HG02763 (cell line): ENCODE measurements at regions not wholly inside any gene's neighbourhood (a gene's known extent, or its start where the extent isn't known, plus 50 kb on each side); places are given as distances from the start of the nearest gene placed in this dataset.

ENCODE experiments used
- ATAC-seq: cut with Tn5 transposase; IDR thresholded peaks from one replicate; pipeline ENCODE4 v1.9.1; 2021; ENCODE audit warnings: mild to moderate bottlenecking, moderate library complexity; ENCODE audit not compliant: unreplicated experiment

DNA sequence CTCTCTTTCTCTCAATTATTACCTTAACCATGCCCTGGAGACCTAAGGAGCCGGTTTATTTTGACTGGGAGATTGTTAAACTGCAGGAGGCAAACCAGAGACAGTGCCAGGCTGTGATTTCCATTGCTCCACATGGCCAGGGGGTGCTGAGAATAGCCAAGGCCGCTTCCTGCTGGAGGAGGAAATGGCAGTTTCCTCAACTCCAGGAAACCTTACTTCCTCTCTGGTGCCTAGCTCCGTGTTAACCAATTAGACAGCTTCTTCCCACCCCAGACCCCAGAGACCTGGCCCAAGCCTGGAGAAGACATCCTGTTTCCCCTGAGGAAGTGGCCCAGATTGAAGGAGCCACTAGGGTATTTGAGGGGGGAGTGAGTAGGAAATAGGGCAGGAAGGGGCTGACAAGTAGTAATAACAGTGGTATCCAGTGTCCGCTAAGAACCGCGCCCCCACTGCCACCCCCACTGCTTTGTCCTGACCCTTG, 161.2 kb downstream of the PLPP3 start:
- ATAC-seq, result no peak

DNA sequence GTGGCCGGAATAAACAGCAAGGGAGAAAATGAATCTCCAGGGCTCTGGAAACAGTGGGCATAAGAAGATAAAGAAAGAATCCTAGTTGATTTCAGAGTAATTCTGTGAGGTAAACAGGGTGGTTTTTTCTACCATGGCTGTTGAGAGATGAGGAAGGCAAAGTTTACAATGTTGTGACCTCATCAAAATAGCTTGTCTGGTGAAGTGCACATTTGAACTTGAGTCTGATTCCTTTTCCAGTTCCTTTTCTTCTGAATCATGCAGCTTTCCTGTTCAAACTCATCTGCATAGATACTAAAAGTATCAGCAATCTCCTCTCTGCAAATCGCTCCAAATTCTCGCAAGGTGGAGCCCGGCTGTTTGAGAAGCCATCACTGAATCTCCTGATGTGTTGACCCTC, 161.7 kb downstream of the PLPP3 start:
- no peak for ATAC-seq

DNA sequence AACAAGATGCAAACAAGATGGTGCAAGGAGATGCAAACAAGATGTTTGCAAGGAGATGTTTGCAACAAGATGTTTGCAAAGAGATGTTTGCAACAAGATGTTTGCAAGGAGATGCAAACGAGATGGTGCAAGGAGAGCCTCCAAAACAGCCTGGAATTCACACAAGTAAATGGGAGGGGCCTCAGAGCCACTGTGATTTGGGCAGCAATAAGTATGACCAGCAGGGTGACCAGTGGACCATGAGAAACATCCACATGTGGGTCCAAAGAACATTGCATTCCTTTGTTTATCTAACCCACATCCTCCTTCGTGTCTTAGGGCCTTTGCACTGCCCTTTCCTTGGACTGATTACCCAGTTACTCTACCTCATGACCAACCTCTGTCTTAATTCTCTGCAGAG, 162.9 kb downstream of the PLPP3 start:
- no peak for ATAC-seq

DNA sequence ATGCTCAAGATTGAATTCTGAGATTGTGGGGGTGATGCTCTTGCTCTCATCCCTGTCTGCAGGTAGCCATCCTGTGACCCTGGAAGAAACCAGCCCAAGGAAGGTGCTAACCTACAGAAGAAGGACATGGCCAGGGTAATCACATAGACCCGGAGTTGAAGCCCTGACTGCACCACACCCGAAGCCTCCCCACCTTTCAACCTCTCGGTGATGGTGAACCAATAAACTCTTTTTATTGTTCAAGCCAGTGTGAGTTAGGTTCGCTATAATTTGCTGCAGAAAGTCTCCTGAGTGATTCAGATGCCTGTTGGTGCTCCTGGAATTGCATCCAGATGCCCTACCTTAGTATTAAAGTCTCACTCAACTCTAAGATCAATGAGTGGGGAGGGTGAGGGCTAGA, 163.6 kb downstream of the PLPP3 start:
- ATAC-seq, result no peak

DNA sequence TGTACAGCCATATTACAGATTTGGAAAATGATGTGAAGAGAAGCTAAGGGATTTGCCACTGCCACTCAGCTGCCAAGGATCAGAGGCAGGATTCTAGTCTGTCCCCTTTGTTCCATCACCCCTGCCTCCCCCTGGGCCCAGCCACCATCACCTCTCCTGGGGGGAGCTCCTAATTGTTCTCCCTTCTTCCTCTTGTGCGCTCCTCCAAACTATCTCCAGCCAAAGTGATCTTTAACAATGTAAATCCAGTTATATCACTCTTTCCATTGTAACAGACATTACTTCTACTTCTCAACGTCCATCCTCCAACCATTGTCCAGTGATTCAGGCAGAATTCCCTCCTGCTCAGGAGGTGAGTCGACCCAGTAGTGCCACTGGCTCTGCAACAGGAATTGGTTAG, 164.1 kb downstream of the PLPP3 start:
- ATAC-seq, result no peak

DNA sequence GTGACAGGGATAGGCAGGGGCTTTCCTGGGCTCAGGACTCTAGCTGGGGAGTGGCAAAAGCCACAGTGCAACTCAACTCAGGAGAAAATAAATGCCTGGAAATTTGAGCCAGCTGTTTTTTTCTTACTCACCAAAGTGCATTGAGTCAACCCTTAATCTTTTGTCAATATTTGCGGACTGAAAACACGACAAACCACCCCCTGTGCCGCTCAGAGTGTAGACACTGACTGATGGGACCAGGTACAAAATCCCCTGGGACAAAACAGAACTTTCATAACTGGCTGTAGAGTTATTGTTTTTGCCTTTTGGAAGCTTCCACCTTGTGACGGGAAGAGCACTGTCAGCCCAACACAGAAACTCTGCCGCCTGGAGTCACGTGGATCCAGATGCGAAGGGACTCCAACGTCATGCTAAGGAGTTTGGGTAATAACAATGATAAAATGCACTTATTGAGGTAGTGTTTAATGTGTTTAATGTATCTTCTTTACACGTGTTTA, 164.6 kb downstream of the PLPP3 start:
- no peak for ATAC-seq

DNA sequence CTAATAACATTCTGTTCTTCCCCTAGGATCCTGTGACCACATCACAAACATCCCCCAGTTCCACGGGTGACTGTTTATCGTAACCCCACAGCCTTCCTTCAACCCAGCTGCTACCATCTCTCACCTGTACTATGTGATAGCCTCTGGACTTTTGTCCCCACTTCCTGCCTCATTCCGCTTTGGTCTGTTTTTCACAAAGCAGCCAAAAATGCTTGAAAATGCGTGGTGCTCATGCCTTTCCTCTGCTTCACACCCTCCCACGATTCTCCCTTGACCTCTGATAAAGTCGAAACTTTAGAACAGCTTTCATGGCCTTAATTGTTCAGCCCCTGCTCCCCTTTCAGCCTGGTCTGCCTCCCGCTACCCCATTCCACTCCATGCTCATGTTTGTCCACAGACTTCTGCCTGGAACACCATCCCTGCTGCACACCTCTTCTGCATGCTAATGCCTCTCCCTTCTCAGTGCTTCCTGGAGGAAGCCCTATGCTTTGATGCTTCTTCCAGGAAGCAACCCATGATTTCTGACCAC, 165.6 kb downstream of the PLPP3 start:
- no peak for ATAC-seq

DNA sequence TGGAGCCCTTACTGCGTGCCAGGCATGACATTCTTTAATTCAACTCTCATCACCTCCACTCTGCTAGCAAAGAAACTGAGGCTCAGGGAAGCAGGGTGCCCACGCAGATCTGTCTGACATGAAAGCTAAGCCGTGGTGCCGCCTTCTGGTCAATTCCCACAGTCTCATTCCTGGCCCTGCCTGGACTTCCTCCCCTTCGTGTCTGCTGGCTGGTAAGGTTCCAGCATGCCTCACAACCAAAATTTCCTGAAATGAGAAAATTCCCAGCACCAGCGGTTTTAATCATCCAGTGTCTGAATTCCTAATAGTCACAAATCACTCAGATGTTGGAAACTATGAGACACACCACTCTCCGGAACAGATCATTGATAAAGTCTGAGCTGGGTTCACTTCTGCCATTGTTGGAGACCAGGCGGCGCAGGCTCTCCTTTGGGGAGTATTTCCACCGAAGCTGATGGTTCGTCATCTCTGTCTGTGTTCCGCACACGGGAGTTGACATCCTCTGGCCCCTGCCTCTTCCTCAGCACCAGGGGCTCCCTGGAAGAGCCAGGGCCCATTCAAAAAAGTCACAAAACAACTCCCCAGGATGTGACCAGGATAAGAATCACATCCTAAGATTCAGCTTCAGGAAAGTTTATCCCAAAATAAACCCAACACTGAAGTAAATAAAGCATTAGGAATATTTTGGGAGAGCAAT, 167.7 kb downstream of the PLPP3 start:
- no peak for ATAC-seq

DNA sequence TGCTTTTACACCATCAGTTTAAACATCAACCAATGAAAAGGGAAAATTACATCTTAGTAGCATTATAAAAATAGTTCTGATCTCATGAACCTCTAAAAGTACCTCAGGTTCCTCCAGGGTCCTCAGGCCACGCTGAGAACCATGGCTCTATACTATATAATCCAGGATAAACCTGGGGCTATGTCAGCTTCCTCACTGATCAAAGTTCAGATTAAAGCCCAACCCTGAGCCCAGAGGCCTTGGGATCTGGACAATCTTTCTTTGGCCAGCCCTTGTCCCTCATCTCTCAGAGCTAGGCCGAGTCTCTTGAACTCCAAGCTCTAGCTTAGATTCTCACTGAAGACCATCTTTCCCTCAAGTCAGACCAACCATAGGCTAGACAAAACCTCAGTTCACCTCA, 168.3 kb downstream of the PLPP3 start:
- no peak for ATAC-seq

DNA sequence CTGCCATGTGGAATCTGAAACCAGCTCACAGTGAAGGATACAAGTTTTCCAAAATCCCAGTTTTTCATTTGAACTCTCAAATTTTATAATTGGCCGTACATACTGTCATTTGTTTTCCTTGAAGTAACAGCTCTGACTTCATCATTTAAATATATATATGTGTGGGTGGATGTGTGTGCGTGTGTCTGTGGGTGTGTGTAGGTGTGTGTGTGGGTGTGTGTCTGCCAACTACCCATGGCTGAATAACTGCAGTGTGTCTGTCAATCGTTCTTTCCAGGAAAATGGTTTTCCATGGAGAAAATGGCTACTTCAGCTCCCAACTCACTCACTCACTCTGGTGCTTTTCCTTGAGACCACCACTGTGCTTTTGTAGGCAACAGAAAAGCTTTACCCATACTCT, 169.0 kb downstream of the PLPP3 start:
- no peak for ATAC-seq

DNA sequence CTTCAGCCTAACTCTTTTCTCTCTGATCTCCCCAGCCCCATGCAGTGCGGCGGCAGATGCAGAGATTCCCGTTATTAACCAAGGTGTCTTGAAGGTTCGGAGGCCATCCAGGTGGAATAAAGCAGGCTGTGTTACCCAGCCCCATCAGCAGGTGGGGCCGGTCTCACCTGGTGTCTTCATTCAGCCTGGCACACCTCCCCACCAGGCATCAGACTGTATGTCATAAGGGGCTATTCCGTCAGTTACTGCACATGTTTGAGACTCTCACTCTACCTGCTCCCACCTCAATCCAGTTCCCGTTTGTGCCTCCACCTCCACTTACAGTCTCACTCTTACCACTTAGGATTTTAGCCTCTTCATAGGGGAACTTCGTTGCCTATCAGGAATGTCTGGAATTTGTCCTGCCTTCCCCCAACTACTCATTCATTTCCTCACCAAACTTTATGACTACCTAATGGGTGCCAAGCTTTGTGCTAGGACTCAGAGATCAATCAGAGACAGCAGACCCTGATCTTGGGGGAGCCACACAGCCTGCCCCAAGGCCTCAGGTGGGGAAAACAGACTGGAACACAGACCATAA, 170.2 kb downstream of the PLPP3 start:
- no peak for ATAC-seq

DNA sequence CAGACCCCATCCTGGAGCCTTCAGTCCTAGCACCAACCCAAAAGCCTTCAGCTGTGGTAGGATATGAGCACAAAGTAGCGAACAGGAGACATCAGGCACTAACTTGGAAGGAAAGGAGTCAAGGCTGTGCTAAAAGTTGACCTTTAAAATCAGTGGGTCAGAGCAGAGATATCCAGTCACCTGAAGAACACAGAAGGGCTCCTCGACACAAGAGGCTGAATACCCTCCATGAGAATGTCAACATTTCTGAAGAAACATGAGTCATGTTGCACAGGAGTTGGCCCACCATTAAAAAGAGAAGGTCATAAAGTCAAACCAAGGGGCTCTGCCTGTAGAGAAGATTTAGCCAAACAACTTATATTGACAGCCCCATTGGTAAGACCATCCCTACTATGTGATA, 172.5 kb downstream of the PLPP3 start:
- ATAC-seq, result no peak

DNA sequence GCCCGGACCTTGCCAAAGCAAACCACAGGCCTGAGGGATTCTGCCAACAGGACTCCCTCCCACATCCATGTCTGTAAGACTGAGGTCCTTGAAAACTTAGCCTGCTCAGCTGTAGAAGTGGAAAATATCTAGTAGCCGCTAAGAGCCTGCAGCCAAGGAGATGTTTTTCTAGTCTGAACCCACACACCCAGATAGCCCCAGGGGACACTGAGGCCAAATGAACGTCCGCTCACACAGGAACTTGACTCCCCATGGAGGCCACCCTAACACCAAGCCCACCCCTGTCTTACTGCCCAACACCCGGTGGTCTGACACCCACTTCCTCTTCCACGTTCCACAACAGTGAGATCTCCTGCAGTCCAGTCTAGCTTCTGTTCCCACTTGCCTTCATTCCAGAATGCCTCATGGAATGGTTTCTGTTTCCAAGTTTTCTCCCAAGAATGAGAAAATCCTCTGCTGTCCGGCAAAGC, 174.8 kb downstream of the PLPP3 start:
- no peak for ATAC-seq

DNA sequence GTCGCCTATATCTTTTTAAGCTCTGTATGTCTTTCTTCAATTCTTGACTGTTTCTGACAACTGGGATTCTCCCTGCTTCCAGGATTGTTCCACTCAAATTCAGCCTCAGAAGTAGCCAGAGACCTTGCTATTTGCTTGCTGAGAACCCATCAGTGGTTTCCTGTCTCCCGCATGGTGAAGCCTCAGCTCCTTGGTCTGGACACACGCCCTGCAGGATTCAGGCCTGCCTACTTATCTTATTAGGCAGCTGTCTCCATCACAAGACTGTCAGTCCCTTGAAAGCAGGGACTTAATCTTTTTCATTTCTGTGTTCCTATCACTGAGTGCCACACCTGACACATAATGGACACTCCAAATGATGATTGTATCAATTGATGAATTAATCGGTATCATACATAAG, 175.3 kb downstream of the PLPP3 start:
- ATAC-seq, result no peak

DNA sequence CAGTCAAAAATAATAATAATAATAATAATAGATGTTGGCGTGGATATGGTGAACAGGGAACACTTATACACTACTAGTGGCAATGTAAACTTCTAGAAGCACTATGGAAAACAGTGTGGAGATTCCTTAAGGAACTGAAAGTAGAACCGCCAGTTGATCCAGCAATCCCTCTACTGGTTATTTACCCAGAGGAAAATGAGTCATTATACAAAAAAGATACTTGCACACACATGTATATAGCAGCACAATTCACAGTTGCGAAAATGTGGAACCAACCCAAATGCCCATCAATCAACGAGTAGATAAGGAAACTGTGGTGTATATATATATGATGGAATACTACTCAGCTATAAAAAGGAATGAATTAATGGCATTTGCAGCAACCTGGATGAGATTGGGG, 176.0 kb downstream of the PLPP3 start:
- no peak for ATAC-seq

DNA sequence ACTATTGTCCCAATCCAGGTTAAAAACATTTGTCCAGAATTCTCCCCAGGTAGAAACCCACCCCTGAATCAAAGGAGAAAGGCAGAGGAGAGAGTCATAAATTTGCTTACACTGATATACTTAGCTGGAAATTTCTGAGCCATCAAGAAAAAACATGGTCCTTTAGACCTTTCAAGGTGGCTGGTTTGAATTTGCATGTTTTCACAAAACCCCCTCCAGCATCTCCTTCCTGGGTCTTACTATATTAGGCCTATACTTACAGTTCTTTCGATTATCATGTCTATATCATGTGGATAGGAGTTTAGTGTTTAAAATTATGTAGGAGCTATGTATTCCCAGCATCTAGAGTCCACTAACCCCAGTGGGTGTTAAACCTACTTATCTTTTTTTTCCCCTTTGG, 178.2 kb downstream of the PLPP3 start:
- ATAC-seq, result no peak

DNA sequence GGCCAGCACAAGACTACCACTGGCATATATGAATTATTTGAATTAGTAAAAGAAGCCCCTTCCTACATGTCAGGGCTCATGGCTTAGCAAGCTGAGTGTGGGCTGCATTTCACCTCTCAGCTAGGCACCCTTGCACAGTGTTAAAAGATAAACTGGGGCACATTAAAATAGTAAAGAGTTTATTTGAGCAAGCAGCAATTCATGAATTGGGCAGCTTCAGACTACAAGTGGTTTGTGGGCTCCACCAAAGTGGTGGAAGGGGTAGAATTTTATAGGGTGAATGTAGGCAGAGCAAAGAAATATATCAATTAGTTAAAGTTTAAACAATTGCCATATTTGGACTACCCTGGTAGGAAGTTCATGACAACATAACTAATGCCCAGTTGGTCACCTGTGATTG, 178.8 kb downstream of the PLPP3 start:
- ATAC-seq, result no peak

DNA sequence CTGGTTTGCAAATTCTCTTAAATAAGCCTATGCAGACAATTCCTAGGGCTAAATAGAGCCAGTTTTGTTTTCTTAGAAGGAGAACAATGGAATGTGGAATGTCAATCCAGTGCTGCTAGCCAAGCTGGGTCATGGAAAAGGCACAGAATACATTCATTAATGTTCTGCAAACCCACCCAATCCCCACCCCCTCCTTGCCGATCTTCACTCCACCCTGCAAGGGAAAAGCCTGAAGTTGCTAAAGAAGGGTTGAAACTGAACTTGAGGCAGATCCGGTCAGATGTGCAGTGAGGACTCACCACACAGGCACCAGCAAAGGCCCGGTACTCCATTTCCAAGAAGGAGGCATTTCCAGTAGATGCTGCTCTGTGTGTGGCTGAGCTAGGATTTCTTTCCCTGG, 179.6 kb downstream of the PLPP3 start:
- ATAC-seq, result no peak

DNA sequence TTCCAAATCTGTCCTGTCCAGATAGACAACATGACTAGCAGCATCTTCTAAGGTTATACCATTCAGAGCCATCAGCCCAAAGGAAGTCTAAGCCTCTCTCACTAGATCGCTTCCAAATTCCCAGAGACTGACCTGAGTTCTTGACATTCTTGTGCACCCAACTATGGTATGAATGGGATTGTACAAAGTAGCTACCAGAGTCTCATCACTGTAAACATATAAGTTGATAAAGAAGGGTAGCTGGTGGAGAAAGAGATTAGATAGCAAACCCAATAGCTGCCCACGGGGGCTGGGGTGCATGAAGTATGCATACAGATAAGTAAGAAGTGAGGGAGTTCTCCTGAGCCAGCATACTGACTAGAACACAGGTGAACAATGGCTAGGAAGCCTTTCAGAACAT, 180.0 kb downstream of the PLPP3 start:
- no peak for ATAC-seq

DNA sequence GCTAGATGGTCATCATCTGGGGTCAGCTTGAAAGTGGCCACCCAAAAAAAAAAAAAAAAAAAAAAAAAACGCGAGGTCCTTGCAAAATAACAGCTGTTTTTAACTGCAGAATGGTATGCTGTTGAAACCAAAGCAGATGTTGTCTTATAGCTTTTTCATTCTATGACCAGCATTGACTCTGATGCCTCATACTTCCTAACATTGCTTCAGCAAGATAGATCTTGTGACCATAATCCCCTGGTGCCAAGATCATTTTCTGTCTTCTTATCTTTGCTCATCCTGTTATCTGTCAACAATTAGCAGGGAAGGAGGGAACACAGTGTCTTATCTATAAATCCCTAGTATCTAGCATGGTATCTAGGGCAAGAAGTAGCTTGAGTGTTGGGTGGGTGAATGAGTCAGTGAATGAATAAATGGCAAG, 181.5 kb downstream of the PLPP3 start:
- no peak for ATAC-seq

DNA sequence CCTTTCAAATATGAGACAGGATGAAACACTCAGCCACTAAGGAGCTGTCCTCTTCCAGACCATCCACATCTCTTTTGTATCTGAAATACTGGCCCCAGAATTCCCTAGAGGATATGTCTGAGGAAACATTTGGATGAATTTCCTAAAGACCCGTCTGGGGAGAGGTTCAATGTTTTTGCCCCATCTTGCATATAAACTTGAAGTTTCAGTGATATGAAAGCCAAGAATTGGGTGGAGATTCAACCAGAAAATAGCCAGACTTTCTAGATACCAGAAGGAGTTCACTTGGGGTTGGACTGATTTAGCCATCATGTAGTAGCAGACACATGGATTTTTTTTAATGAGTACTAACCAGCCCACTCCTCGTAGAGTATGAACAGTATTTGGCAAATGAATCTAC, 182.0 kb downstream of the PLPP3 start:
- ATAC-seq, result no peak

DNA sequence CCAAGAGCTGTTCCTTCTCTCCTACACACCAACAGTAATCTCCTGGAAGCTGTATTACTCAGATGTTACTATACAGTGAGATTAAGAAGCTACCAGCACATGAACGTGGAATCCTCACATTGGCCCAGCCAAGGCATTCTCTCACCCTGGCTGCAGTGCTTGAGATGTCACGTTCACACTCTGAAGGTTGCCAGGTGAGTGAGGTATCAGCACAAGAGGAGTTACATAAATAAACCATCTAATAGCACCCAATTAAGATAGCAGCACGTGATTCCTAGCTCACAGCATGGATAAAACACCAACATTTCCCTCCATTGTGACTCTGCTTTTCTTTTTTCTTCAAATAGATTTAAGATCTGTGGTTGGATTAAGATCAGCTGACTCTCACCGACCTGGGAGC, 182.8 kb downstream of the PLPP3 start:
- ATAC-seq, result no peak
